ENCODE measurements at regions not wholly inside any gene's neighbourhood (a gene's known extent, or its start where the extent isn't known, plus 50 kb on each side); places are given as distances from the start of the nearest gene placed in this dataset.
A peak's percentile ranks its signal among the peaks of the same experiment; 100 is the strongest.

GRCh38 chr6:44563397-44563796 is 175.9 kb downstream of the CDC5L start:
- H3K27ac Mint-ChIP-seq: peak overlapping the region in 1 of 3 donors; percentile 71
- peaks cover 0 to 6% (median 4%) of the 10 kb centered on the region in 4 donors for H3K4me1 Mint-ChIP-seq

GRCh38 chr6:44564906-44565524 is 177.5 kb downstream of the CDC5L start:
- ATAC-seq (ENCODE audit: low read depth in 2 of 2) (no peak), DNase-seq (no peak)
- Mint-ChIP-seq H3K27ac (no peak overlapping the region), H3K9me3 (no peaks in the 10 kb centered on the region), H3K4me3 (no peak overlapping the region), H3K4me1 (peaks cover 0 to 6% (median 4%) of the 10 kb centered on the region in 4 donors), H3K36me3 (no peaks in the 10 kb centered on the region), H3K27me3 (peaks cover 20% of the 10 kb centered on the region)
- H3K27me3 ChIP-seq (ENCODE audit: control insufficient read depth, insufficient read depth, low read length): peaks cover 8% of the 10 kb centered on the region
- H3K9me3 ChIP-seq (ENCODE audit: control insufficient read depth in 2 of 2, low read length in 2 of 2): no peaks in the 10 kb centered on the region
- H3K4me1 ChIP-seq (ENCODE audit: control insufficient read depth, insufficient read depth, low read length, poor library complexity, severe bottlenecking): no peaks in the 10 kb centered on the region
- H3K4me3 ChIP-seq (ENCODE audit: low read depth, low read length): no peak overlapping the region
- H3K27ac ChIP-seq (ENCODE audit: insufficient read depth, low read length, poor library complexity, severe bottlenecking): no peak overlapping the region
- H3K36me3 ChIP-seq (ENCODE audit: control insufficient read depth, insufficient read depth, low read length): no peaks in the 10 kb centered on the region

More at GRCh38 chr6:44563397-44563796, 175.9 kb downstream of the CDC5L start:
- Histone ChIP-seq H3K27ac (ENCODE audit: insufficient read depth, low read length, poor library complexity, severe bottlenecking) (no peak overlapping the region), H3K9me3 (ENCODE audit: control insufficient read depth in 2 of 2, low read length in 2 of 2) (no peaks in the 10 kb centered on the region), H3K27me3 (ENCODE audit: control insufficient read depth, insufficient read depth, low read length) (peaks cover 8% of the 10 kb centered on the region), H3K36me3 (ENCODE audit: control insufficient read depth, insufficient read depth, low read length) (no peaks in the 10 kb centered on the region), H3K4me3 (ENCODE audit: low read depth, low read length) (no peak overlapping the region), H3K4me1 (ENCODE audit: control insufficient read depth, insufficient read depth, low read length, poor library complexity, severe bottlenecking) (no peaks in the 10 kb centered on the region)
- ATAC-seq (ENCODE audit: low read depth in 2 of 2): no peak
- H3K36me3 Mint-ChIP-seq: no peaks in the 10 kb centered on the region
- no peak for DNase-seq
- no peak overlapping the region for H3K4me3 Mint-ChIP-seq
- H3K27me3 Mint-ChIP-seq: peaks cover 35% of the 10 kb centered on the region
- H3K9me3 Mint-ChIP-seq: peaks cover 0 to under 1% (median 0%) of the 10 kb centered on the region in 7 donors

GRCh38 chr6:44567406-44567805 is 179.9 kb downstream of the CDC5L start:
- Mint-ChIP-seq H3K4me3 (no peak overlapping the region), H3K27ac (no peak overlapping the region), H3K4me1 (no peaks in the 10 kb centered on the region), H3K27me3 (peaks cover 11% of the 10 kb centered on the region), H3K36me3 (no peaks in the 10 kb centered on the region), H3K9me3 (no peaks in the 10 kb centered on the region)
- Histone ChIP-seq H3K27me3 (ENCODE audit: control insufficient read depth, insufficient read depth, low read length) (peaks cover under 1% of the 10 kb centered on the region), H3K27ac (ENCODE audit: insufficient read depth, low read length, poor library complexity, severe bottlenecking) (no peak overlapping the region), H3K36me3 (ENCODE audit: control insufficient read depth, insufficient read depth, low read length) (no peaks in the 10 kb centered on the region), H3K9me3 (ENCODE audit: control insufficient read depth in 2 of 2, low read length in 2 of 2) (no peaks in the 10 kb centered on the region), H3K4me3 (ENCODE audit: low read depth, low read length) (no peak overlapping the region), H3K4me1 (ENCODE audit: control insufficient read depth, insufficient read depth, low read length, poor library complexity, severe bottlenecking) (no peaks in the 10 kb centered on the region)
- ATAC-seq (ENCODE audit: low read depth in 2 of 2) (no peak), DNase-seq (no peak)

- H3K4me3 ChIP-seq (ENCODE audit: low read depth, low read length): no peak overlapping the region
- Mint-ChIP-seq H3K9me3 (no peaks in the 10 kb centered on the region), H3K27me3 (peaks cover 14% of the 10 kb centered on the region), H3K27ac (no peak overlapping the region), H3K36me3 (no peaks in the 10 kb centered on the region), H3K4me3 (no peak overlapping the region), H3K4me1 (no peaks in the 10 kb centered on the region)
- DNase-seq (no peak), ATAC-seq (ENCODE audit: low read depth in 2 of 2) (no peak)
- H3K27me3 ChIP-seq (ENCODE audit: control insufficient read depth, insufficient read depth, low read length): no peaks in the 10 kb centered on the region
- no peaks in the 10 kb centered on the region for H3K4me1 ChIP-seq (ENCODE audit: control insufficient read depth, insufficient read depth, low read length, poor library complexity, severe bottlenecking)
- H3K36me3 ChIP-seq (ENCODE audit: control insufficient read depth, insufficient read depth, low read length): no peaks in the 10 kb centered on the region
- H3K9me3 ChIP-seq (ENCODE audit: control insufficient read depth in 2 of 2, low read length in 2 of 2): no peaks in the 10 kb centered on the region
- no peak overlapping the region for H3K27ac ChIP-seq (ENCODE audit: insufficient read depth, low read length, poor library complexity, severe bottlenecking)
These were observed 181.6 kb downstream of the CDC5L start for GRCh38 chr6:44569131-44569530.

GRCh38 chr6:44569931-44570385 is 182.5 kb downstream of the CDC5L start:
- Mint-ChIP-seq H3K4me3 (no peak overlapping the region), H3K36me3 (no peaks in the 10 kb centered on the region), H3K4me1 (no peaks in the 10 kb centered on the region), H3K27me3 (peaks cover 12% of the 10 kb centered on the region), H3K27ac (no peak overlapping the region), H3K9me3 (no peaks in the 10 kb centered on the region)
- Histone ChIP-seq H3K27me3 (ENCODE audit: control insufficient read depth, insufficient read depth, low read length) (no peaks in the 10 kb centered on the region), H3K4me3 (ENCODE audit: low read depth, low read length) (no peak overlapping the region), H3K9me3 (ENCODE audit: control insufficient read depth in 2 of 2, low read length in 2 of 2) (no peaks in the 10 kb centered on the region), H3K27ac (ENCODE audit: insufficient read depth, low read length, poor library complexity, severe bottlenecking) (no peak overlapping the region), H3K4me1 (ENCODE audit: control insufficient read depth, insufficient read depth, low read length, poor library complexity, severe bottlenecking) (no peaks in the 10 kb centered on the region), H3K36me3 (ENCODE audit: control insufficient read depth, insufficient read depth, low read length) (no peaks in the 10 kb centered on the region)
- ATAC-seq (ENCODE audit: low read depth in 2 of 2) (no peak), DNase-seq (no peak)

GRCh38 chr6:44571510-44571909 is 184.0 kb downstream of the CDC5L start:
- no peak overlapping the region for H3K4me3 Mint-ChIP-seq
- H3K27me3 Mint-ChIP-seq: peaks cover 16% of the 10 kb centered on the region
- Histone ChIP-seq H3K4me1 (ENCODE audit: control insufficient read depth, insufficient read depth, low read length, poor library complexity, severe bottlenecking) (no peaks in the 10 kb centered on the region), H3K36me3 (ENCODE audit: control insufficient read depth, insufficient read depth, low read length) (no peaks in the 10 kb centered on the region), H3K27ac (ENCODE audit: insufficient read depth, low read length, poor library complexity, severe bottlenecking) (no peak overlapping the region), H3K9me3 (ENCODE audit: control insufficient read depth in 2 of 2, low read length in 2 of 2) (no peaks in the 10 kb centered on the region), H3K27me3 (ENCODE audit: control insufficient read depth, insufficient read depth, low read length) (peaks cover 4% of the 10 kb centered on the region), H3K4me3 (ENCODE audit: low read depth, low read length) (no peak overlapping the region)
- no peaks in the 10 kb centered on the region for H3K9me3 Mint-ChIP-seq
- no peaks in the 10 kb centered on the region for H3K36me3 Mint-ChIP-seq
- peak overlapping the region in 1 of 3 donors; percentile 72 for H3K27ac Mint-ChIP-seq
- no peak for ATAC-seq (ENCODE audit: low read depth in 2 of 2)
- no peaks in the 10 kb centered on the region for H3K4me1 Mint-ChIP-seq
- no peak for DNase-seq

GRCh38 chr6:44572346-44572745 is 184.8 kb downstream of the CDC5L start:
- H3K4me3 ChIP-seq (ENCODE audit: low read depth, low read length): no peak overlapping the region
- Mint-ChIP-seq H3K27me3 (peaks cover 16% of the 10 kb centered on the region), H3K4me3 (no peak overlapping the region), H3K27ac (no peak overlapping the region), H3K4me1 (no peaks in the 10 kb centered on the region), H3K9me3 (no peaks in the 10 kb centered on the region), H3K36me3 (no peaks in the 10 kb centered on the region)
- no peak for ATAC-seq (ENCODE audit: low read depth in 2 of 2)
- H3K27me3 ChIP-seq (ENCODE audit: control insufficient read depth, insufficient read depth, low read length): peaks cover 4% of the 10 kb centered on the region
- DNase-seq: no peak
- no peaks in the 10 kb centered on the region for H3K9me3 ChIP-seq (ENCODE audit: control insufficient read depth in 2 of 2, low read length in 2 of 2)
- no peak overlapping the region for H3K27ac ChIP-seq (ENCODE audit: insufficient read depth, low read length, poor library complexity, severe bottlenecking)
- H3K36me3 ChIP-seq (ENCODE audit: control insufficient read depth, insufficient read depth, low read length): no peaks in the 10 kb centered on the region
- no peaks in the 10 kb centered on the region for H3K4me1 ChIP-seq (ENCODE audit: control insufficient read depth, insufficient read depth, low read length, poor library complexity, severe bottlenecking)

GRCh38 chr6:44575644-44576043 is 188.1 kb downstream of the CDC5L start:
- Mint-ChIP-seq H3K36me3 (no peaks in the 10 kb centered on the region), H3K9me3 (no peaks in the 10 kb centered on the region), H3K27me3 (peaks cover 15% of the 10 kb centered on the region), H3K4me3 (no peak overlapping the region), H3K27ac (peak overlapping the region in 1 of 3 donors; percentile 33), H3K4me1 (no peaks in the 10 kb centered on the region)
- Histone ChIP-seq H3K36me3 (ENCODE audit: control insufficient read depth, insufficient read depth, low read length) (no peaks in the 10 kb centered on the region), H3K9me3 (ENCODE audit: control insufficient read depth in 2 of 2, low read length in 2 of 2) (no peaks in the 10 kb centered on the region), H3K4me1 (ENCODE audit: control insufficient read depth, insufficient read depth, low read length, poor library complexity, severe bottlenecking) (no peaks in the 10 kb centered on the region), H3K27me3 (ENCODE audit: control insufficient read depth, insufficient read depth, low read length) (peaks cover 4% of the 10 kb centered on the region), H3K27ac (ENCODE audit: insufficient read depth, low read length, poor library complexity, severe bottlenecking) (no peak overlapping the region), H3K4me3 (ENCODE audit: low read depth, low read length) (no peak overlapping the region)
- ATAC-seq (ENCODE audit: low read depth in 2 of 2) (no peak), DNase-seq (no peak)

Data from CD4-positive, CD25-positive, alpha-beta regulatory T cell (primary cell).